Femur (tissue), 1 donor: ENCODE measurements at regions not wholly inside any gene's neighbourhood (a gene's known extent, or its start where the extent isn't known, plus 50 kb on each side); places are given as distances from the start of the nearest gene placed in this dataset.

Experiments used
- DNase-seq: peaks from one replicate; pipeline ENCODE4 v3.0.0-alpha.2; 2017

DNA sequence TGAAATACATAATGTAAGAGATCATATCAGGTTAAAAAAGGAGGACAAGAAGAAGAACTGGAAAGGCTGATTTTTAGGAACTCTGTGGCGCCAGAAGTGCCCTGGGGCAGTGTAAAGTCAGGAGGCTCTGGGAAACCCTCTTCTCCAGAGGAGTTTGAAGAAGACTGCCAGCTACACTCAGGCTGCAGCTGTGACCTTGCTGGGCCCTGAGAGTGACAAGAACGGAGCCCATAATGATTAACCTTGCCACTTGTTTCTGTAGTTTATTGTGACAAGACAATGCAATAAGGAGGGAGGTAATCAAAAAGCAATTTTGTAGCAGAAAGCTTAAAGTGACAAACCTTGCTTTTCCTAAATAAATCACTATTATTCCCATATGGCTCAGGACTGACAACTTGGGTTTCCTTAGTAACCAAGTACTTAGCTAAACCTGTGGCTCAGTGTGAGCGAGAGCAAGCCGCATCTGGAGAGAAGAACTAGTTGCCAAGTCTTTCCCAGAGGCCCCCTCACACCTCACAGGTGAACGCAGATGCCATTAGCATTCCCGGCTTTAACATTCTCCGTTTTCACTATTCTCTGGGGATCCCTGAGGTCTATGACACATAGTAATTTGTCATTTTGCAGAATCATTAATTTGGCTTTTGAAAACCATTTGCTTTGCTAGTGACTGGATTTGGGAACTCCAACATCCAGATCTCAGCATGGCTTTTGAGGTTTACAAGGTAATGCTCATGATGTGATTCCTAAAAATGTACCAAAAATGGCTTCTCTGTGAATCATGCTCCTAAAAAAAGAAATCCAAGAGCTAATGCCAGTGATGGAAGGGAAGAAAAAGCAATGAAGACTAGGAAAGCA lies 115.9 kb downstream of the OMA1 start:
- DNase-seq: no peak

DNA sequence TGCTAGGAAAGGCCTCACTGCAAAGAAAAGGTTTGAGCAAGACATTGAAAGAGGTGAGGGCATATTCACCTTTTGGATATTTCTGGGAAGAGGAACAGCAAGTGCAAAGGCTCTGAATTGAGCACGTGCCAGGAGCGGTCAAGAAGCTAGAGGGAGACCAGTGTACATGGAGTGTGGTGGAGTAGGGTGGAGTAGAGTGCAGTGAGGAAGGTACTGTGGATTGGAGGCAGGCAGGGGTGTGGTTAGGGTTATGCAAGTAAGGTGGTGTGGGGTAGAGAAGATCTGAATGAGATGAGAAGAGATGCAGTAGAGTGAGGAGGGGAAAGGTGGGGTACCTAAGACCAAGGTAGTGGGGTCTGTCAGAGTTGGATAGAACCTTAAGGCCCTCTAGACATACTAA lies 119.6 kb downstream of the OMA1 start:
- no peak for DNase-seq

- DNase-seq: no peak
These were observed 124.1 kb downstream of the OMA1 start for GRCh38 chr1:58422436-58422835.

DNA sequence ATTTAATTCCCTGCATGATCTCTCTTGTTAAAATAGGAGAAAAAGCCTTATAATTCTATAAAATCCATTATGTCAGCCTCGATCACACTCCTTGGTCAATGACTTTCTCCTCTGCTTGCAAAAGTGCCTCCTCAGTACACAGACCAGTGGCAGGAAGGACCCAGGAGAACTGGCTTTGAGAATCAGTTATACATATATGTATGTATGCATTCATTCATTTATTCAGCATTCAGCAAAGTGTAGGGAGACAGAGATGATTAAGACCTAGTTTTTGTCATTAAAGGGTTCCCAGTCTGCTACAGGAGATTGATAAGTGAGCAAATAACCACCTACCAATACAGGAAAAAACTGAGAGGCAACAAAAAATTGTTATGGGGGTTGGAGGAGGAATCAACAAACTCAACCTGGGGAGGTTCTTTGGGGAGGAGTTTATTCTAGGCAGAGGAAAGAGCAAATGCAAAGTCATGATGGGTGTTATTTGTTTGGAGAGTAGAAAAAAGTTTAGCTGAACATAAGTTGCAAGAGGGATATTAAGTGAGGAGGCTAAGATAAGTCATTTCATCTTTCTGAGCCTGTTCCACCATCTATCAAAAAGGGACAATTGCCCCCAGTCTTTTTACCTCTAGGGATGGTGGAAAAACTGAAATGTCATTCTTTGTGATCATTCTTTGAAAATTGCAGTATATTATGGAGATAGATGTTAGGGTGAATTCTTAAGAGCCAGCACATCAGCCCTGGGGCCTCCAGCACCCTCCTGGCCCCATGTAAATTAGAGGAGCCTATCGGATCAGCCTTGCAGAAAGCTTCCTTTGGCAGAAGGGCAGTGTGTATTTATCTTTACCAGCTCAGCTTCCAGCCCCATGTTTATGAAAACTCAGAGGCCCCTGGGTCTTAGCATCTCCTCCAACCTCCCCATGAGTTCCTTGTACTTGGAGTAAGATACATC lies 128.0 kb downstream of the OMA1 start:
- no peak for DNase-seq

DNA sequence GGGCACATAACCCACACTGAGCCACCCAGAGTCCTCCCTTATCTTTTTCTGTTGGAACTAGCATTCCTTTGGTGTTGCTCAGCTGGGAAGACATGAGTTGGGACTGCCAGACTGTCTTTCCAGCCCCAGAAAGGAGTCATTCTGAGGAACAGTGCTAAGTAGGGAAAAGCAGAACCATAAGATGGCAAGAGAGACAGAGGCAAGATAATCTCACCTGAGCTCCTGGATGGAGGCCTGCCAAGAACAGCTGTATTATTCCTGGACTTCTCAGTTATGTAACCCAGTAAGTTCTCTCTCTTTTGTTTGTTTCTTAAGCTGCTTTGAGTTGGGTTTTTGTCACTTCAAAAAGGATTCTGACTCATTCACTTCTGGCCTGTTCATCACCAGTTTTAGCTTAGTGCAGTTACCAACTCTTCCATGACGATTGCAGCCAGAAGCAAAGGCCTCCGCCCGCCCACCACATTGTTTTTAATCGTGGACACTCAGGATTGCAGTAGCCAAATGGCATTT lies 134.4 kb downstream of the OMA1 start:
- DNase-seq: no peak

- DNase-seq: peak; percentile 42
These were observed 136.6 kb downstream of the OMA1 start for GRCh38 chr1:58409890-58410289.

DNA sequence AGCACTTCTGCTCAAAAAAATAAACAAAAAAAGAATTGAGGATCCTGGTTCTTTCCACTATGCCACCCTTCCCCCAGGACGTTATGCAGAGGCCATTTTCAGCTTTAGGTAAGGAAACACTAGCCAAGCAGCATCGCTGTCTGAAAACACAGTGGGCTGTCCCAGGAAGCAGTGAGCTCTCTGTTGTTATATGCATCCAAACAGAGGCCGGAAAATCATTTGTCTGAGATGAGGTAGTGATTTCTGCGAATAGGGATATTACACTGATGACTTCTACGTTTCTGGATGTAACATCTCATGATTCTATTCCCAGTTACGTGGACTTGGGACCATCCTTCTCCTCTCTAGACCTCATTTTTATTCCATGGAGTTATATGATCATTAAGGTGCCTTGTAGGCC lies 137.2 kb downstream of the OMA1 start:
- DNase-seq: no peak

GRCh38 chr1:58406301-58407071 lies 140.0 kb downstream of the OMA1 start:
- no peak for DNase-seq

DNA sequence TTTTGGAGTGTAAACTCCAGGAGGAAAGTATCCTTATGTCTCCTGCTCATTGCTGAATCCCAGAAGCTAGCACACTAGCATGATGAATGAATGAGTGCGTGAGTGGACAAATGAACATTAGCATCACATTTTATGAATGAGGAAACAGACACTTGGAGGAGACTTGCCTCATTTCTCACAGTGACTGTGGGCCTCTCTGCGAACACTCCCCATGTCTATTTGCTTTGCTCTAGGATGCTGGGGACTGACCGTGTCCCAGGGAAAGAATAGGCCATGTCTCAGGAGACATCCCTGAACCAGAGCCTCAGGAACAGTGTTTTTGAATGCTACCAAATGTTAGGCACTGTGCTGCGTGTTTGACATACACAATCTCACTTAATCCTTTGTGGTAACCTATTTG lies 140.9 kb downstream of the OMA1 start:
- DNase-seq: no peak

DNA sequence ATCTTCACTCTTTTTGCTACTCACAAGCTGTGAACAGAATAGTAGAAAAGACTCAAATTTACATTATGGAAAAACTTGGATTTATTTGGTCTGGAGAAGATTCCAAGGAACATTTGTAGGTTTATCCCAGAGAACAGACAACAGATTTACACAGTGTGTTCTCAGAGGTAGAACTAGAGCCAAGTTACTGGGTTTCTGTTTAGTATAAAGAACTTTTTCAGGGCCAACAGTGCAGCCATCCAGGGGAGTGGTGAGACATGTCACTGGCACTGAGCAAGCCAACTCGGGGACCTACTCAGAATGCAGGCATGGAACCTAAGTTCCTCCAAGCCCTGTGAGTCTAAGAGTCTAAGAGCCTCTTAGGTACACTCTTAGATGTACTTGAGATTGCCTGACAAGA lies 142.6 kb downstream of the OMA1 start:
- no peak for DNase-seq

DNA sequence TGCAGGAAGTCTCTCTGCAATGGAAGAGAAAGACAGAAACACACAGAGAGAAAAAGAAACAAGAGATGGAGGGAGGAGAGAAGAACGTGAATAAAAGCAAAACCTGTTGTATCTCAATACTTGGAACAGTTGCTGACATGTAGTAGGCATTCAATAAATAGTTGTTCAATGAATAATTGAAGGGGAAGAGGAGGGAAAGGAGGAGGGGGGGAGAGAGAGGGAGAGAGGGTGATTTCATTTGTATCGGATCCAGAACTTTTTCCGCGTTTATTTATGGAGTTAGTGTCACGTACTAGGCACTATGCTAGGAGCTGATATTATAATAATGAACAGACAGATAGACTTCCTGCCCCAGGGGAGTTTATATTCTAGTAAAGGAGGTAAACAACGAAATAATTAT lies 144.1 kb downstream of the OMA1 start:
- no peak for DNase-seq

DNA sequence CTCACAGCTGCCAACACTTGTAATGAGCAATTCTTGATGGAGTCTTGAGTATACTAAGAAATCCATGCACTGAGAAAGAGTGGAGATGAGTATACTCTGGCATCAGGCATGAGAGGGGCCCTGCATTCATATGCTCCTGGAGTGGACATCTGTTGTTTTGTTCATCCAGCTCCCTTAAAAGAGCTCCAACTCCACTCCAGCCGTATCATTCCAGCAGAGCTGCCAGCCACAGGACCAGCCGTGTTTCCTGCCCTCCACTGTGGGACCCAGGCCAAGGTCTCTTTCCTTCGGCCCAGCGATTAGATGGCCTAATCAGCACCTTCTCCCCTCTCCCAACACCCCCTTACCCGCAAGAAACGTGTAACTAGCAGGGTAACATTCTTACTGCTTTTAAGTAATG lies 144.5 kb downstream of the OMA1 start:
- DNase-seq: no peak

- DNase-seq: no peak
These were observed 147.3 kb downstream of the OMA1 start for GRCh38 chr1:58399176-58399575.

DNA sequence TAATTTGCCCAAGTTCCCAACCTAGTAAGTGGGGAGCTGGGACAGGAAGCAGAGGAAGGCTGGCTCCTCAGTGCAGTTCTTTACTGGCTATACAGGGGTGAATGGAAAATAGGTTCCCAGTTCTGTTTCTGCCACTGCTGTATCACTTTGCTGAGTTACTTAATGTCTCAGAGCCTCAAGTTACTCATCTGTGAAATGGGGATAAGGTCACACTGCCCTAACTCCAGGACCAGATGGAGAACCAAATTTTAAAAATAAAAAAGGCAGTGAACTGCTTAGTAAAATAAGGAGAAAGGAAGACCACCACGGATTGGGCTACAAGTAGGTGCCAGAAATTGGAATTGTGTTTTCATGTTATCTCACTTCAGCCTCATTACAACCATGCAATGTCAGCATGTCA lies 147.8 kb downstream of the OMA1 start:
- no peak for DNase-seq

DNA sequence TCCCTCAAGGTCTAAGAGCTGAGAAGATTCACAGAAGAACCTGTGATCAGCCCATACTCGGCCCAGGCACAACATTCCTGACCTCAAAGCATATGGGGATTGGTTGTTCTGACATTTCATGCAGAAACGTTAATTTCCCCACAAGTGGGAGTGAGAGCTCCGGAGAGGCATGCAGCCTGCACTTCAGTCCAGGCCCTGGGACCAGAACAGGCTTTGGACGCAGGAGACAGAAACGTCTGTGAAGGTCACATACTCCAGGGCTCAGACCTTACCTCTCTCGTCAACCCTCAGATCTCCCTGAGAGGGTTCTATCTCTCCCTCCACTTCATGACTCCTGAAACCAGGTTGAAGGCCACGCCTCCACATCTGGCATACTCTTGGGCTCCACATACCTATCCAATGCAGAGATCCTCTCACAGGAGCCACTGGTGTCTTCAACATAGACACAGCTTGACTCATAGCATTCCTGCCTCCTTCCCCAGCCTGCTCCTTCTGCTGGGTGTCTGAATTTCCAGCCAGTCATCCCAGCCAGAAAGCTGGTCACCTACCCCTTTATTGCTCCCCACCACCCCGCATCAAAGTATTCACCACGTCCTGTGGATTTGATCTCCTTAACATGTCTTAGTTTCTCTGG lies 149.2 kb downstream of the OMA1 start:
- DNase-seq: no peak

GRCh38 chr1:58396150-58396549 lies 150.4 kb downstream of the OMA1 start:
- no peak for DNase-seq

DNA sequence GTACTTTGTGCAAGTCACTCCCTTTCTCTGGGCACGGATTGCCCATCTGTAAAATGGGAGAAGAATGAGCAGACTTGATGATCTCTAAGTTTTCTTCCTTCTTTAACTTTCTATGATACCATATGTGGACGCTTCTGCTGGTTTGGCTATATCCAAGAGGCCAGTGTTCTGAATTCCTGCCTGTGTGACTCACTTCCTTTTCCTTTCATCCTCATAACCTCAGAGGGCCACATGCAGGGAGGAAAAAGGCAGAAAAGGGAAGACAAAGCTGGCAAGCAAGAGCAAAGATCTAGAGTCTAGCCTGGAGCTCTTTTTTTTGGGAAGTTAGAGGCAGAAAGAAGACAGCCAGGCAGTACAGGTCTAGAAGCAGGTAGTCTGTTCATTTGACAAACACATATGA lies 151.2 kb downstream of the OMA1 start:
- DNase-seq: peak; percentile 26

- DNase-seq: no peak
These were observed 154.4 kb downstream of the OMA1 start for GRCh38 chr1:58392083-58392482.

DNA sequence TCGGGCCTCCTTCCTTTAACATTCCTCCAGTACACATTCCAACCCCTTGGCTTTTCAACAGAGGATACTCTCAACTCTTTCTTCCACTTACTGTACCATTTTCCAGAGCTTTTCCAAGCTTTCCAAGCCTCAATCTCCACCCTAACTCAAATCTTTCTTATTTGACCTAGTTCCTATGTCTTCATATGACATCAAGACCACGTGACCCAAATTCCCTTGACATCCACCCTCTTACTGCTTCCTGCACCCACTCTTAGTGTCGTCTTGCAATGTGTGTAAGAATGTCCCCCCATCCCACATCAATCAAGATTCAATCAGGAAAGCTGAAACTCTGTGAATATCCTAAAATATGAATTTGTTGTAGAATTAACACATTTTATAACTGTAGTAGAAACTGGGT lies 155.0 kb downstream of the OMA1 start:
- no peak for DNase-seq

- peak; percentile 28 for DNase-seq
These were observed 155.5 kb downstream of the OMA1 start for GRCh38 chr1:58391056-58391455.

- no peak for DNase-seq
These were observed 156.4 kb downstream of the OMA1 start for GRCh38 chr1:58390091-58390490.

DNA sequence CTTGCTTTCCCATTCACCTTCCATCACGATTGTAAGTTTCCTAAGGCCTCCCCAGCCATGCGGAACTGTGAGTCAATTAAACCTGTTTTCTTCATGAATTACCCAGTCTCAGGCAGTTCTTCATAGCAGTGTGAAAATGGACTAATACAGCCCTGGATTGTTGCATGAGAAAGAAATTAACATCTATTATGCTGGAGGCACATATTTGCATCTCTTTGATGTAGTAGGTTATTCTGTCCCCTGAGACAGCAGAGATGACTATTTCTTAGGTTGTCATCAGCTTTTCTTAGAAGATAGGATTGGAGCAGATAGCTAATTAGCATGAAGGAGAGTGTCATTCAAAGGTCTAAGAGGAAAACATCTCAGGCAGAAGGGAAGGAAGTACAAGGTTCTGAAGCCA lies 166.2 kb downstream of the OMA1 start:
- DNase-seq: no peak
